IPS-15b (cell line): ENCODE measurements at regions not wholly inside any gene's neighbourhood (a gene's known extent, or its start where the extent isn't known, plus 50 kb on each side); places are given as distances from the start of the nearest gene placed in this dataset.

Experiments used
- H3K27me3 ChIP-seq: one replicate; pipeline ENCODE4 v1.6.1; 2013; ENCODE audit warnings: low read length; ENCODE audit not compliant: control insufficient read depth, insufficient read depth
- H3K36me3 ChIP-seq: one replicate; pipeline ENCODE4 v1.6.1; 2013; ENCODE audit warnings: low read length; ENCODE audit not compliant: control insufficient read depth, insufficient read depth
- H3K4me1 ChIP-seq: one replicate; pipeline ENCODE4 v1.6.1; 2013; ENCODE audit warnings: mild to moderate bottlenecking, low read length; ENCODE audit not compliant: control insufficient read depth, insufficient read depth
- H3K4me3 ChIP-seq: one replicate; pipeline ENCODE4 v1.5.1; 2013; ENCODE audit warnings: low read depth, low read length
- H3K9ac ChIP-seq: one replicate; pipeline ENCODE4 v1.6.1; 2013; ENCODE audit warnings: low read depth, mild to moderate bottlenecking, low read length
- H3K9me3 ChIP-seq: one replicate; pipeline ENCODE4 v1.6.1; 2013; ENCODE audit warnings: mild to moderate bottlenecking, low read length; ENCODE audit not compliant: control insufficient read depth, insufficient read depth

- H3K4me3 ChIP-seq = no peak overlapping the region
- H3K36me3 ChIP-seq = no peaks in the 10 kb centered on the region
- no peak overlapping the region for H3K9ac ChIP-seq
- no peaks in the 10 kb centered on the region for H3K4me1 ChIP-seq
- H3K9me3 ChIP-seq = no peaks in the 10 kb centered on the region
- H3K27me3 ChIP-seq = no peaks in the 10 kb centered on the region
Observed at GRCh38 chr2:239457586-239458445, 57.0 kb upstream of the HDAC4 start.

- H3K9me3 ChIP-seq = no peaks in the 10 kb centered on the region
- H3K9ac ChIP-seq = no peak overlapping the region
- H3K4me1 ChIP-seq = no peaks in the 10 kb centered on the region
- no peak overlapping the region for H3K4me3 ChIP-seq
- H3K36me3 ChIP-seq = no peaks in the 10 kb centered on the region
- H3K27me3 ChIP-seq = no peaks in the 10 kb centered on the region
Observed at GRCh38 chr2:239456940-239457339, 56.1 kb upstream of the HDAC4 start.

GRCh38 chr2:239455436-239456203, 54.8 kb upstream of the HDAC4 start:
- no peaks in the 10 kb centered on the region for H3K9me3 ChIP-seq
- H3K27me3 ChIP-seq = no peaks in the 10 kb centered on the region
- H3K4me3 ChIP-seq = no peak overlapping the region
- no peaks in the 10 kb centered on the region for H3K4me1 ChIP-seq
- H3K9ac ChIP-seq = no peak overlapping the region
- H3K36me3 ChIP-seq = no peaks in the 10 kb centered on the region

- no peak overlapping the region for H3K4me3 ChIP-seq
- no peaks in the 10 kb centered on the region for H3K4me1 ChIP-seq
- no peaks in the 10 kb centered on the region for H3K27me3 ChIP-seq
- H3K9ac ChIP-seq = no peak overlapping the region
- H3K36me3 ChIP-seq = no peaks in the 10 kb centered on the region
- no peaks in the 10 kb centered on the region for H3K9me3 ChIP-seq
Observed at GRCh38 chr2:239454507-239454906, 53.7 kb upstream of the HDAC4 start.
